ENCODE measurements at regions not wholly inside any gene's neighbourhood (a gene's known extent, or its start where the extent isn't known, plus 50 kb on each side); places are given as distances from the start of the nearest gene placed in this dataset.
"Not testable (repeated sequence)": the region's sequence is repeated elsewhere in the genome, so short reads cannot be mapped to it uniquely, and the experiment has no call there.

DNA sequence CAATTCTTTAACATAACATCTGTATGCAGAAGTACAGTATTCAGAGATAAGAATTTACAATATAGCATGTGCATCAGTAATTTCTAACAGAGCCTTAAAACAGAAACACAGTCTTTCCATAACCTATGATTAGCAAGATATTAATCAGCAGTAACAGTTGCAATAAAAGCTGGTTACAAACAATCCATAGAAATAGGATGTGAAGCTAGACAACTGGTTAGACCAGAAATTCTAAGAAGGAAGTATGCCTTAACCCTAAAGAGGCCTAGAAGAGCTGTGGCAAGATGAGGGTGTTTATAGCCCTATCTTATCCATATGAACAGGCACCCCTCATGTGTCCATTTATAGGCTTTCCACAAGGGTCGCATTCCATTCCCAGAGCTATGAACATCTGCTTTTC is 492.1 kb upstream of the CBLB start:
- DNase-seq: not testable (repeated sequence)

DNA sequence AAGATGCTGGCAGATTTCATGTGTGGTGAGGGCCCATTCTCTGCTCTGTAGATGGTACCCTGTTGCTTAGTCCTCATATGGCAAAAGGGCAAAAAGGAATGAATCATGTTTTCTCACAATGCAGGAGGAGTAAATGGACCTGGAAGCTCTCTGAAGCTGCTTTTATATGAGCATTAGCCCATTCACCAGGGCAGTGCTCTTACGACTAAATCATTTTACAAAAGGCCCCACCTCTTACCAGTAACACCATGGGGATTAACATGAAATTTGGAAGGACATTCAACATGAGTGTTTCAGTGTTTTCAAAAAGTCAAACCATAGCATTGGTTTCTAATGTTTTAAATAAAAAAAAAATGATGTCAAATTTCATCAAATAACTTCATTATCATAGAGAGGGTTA is 495.7 kb upstream of the CBLB start:
- DNase-seq: no peak

DNA sequence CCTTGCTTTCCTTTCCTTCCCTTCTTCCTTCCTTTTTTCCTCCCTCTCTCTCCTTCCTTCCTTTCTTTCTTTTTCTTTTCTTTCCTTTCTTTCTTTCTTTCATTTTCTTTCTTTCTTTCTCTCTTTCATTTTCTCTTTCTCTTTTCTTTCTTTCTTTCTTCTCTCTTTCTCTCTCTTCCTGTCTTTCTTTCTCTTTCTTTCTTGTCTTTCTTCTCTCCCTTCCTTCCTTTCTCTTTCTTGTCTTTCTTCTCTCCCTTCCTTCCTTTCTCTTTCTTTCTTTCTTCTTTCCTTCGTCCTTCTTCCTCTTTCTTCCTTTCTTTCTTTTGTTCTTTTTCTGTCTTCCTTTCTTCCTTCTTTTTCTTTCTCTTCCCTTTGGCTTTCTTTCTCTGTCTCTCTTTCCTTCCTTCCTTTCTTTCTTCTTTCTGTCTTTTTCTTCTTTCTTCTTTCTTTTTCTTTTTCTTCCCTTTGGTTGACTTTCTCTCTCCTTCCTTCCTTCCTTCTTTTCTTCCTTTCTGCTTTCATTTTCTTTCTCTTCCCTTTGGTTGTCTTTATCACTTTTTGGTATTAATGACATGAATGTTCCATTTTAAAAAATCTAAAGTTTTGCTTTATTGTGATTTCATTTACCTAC is 496.4 kb upstream of the CBLB start:
- no peak for DNase-seq

DNA sequence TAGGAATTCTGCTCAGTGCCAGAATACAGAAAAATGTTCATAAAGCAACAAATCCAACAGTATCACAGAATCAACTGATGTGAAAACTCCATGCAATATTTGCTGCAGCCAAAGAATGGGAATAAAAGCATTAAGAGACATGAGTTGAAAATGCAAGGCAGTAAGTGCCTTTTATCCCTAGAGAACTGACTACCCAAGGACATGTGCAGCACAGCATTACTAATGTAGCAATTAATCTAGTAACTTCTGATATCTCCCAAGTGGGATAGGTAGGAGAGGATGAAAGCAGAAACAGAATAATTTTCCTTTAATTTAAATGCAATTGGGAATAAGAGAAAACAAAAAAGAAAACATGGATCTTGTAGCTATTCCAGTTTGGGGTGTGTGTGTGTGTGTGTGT is 497.5 kb upstream of the CBLB start:
- no peak for DNase-seq

DNA sequence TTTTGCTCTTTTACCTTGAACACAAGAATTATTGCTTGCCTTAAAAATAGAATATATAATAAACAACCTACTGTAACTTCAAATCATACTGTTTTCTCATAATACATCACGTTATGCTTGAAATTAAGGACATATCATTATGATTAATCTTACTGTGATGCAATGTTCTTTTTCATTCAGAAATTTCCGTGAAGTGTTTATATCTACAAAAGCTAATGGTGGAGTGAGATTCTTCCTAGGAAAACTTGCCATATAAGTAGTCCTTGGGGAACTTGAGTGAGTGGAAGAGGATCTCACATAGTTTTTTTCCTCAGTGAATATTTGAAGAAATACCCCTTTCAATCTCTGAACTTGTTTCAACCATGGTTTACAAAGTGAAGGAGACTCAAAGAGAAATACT is 498.7 kb upstream of the CBLB start:
- DNase-seq: no peak

DNA sequence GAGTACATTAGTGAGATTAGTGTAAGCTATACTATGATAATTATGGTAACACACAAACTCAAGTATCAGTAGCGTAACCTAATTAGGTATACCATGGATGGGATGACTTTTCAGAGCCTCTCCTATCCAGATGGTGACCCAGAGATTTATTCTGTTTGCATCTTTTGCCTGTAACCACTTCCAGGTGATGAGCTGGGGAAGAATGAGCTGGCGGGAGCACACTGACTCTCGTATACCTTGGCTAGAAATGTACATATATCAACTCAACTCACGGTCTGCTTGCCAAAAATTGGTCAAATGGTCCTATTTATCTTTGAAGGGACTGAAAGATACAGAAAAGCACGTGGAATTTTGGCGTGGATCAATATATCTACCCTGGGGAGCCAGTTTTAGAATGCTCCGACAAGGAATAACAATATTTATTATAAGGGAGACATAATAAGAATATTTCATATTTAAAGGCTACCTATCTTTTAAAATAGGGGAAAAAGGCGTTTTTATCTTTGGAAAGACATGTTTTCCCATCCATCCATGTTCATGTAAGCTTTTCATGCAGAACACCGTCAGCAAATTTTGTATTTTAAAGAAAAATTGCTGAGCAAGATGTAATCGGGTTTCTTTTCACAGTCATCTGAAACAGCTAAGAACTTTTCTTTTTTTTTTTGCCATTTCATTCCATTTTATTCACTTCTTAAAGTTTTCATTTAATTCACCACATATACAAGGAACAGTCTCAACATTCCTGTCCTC is 502.6 kb upstream of the CBLB start:
- DNase-seq: no peak

DNA sequence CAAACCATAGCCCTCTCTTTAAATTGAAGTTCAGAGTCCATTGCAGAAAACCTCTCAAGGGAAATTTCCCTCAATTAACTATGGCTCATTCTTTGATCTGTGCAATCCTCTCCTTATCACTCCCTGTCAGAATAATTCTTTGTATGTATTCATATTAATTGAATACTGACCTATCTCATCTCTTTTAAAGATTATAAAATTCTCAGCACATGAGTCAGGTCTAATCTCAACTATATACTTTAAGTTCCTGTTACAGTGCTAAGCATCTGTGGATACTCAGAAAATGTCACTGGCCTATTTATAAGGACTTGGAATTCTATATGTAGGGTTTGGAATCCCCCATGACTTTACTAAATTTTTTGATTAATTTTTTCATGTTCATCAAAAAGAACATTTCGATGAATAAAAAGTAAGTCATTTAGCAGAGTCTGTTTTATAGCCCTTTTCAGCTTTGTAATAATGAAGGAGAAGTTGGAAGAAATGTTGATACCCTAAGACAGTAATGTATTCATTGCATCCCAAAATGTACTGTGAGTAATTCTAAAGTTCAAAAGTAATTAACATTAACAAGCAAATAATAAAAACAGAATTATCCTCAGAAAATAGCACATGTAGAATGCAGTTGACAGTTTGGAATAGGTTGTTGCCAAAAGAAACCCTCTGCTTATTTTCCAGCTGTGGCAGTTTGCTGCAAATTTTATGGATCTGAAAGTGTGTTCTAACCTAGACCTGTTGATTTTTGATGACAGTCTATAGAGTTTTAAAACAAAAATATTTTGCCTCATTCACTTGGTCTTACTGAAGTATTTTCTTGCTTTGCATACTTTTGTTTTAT is 503.4 kb upstream of the CBLB start:
- no peak for DNase-seq

DNA sequence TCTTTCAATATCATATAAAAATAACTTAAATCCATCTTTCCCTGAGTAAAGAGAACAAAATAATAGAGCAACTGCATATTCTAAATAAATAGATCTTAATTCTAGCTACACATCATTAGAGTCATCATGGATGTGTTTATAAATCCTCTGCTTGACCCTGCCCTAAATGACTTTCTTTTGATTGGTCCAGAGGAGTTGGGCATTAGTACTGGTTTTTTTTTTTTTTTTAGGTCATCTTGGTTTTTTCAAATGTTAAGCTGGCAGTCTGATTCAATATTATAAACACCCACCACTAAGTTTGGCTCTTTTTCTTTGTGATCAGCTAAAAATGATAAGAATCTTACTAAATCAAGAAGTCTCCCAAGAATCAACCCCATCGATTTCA is 504.0 kb upstream of the CBLB start:
- DNase-seq: no peak

DNA sequence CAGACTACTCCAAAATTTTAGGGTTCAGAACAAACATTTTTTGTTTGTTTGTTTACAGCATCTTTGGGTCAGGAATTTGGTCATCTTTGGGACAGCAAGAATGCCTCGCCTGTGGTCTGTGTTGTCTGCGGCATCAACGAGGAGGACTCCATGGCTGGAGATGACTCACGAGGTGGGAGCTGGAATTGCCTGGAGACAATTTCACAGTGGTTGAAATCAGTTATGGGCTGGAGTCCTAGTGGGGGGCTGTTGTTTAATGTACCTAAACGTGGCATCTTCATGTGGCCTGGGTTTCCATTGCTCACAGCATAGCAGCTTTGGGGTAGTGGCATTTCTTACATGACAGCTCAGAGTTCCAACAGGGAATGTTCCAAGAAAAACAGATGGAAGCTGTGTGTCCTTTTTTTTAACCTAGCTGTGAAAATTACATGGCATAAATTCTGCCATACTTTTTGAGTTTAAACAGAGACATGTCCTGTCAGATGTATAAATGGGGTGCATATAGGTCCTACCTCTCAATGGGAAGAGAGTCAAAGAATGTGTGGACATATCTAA is 507.3 kb upstream of the CBLB start:
- no peak for DNase-seq

DNA sequence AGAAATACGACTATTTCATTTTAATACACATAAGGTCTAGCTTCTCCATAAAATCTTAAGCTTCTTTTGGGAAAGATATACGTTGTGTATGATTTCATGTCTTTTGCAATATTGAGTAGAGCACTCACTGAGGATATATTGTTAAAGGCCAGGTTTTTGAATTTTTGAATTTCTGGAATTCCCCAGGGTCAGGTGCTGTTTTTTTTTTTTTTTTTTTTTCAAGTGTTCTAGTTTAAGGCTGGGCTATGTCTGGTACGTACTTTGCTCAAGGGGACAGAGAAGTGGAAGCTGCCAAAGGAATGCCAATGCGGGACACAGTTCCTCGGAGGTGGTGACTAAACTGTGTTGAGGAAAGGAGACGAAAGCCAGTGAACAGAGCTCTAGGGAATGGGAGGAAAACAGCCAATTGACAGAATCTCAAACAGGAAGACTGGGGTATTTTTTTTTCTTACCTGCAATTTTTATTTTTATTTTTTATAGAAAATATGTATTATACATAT is 510.5 kb upstream of the CBLB start:
- DNase-seq: no peak

DNA sequence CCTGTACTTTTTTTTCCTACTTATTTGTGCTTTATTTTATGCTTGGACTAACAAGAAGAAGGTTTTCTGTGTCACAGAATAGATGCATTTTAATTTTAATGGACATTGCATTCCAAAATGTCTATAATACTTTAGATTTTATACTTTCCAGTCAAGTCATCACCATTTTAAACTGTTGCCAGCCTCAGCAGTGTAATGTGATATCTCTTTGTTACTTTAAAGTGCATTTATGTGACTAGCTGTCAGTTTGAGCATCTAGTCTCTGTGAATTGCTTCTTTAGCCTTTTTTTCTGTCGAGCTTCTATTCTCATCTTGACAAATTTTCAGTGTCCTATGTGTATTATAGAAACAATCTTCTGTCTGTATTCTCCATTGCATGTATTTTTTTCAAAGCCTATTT is 511.4 kb upstream of the CBLB start:
- DNase-seq: no peak

DNA sequence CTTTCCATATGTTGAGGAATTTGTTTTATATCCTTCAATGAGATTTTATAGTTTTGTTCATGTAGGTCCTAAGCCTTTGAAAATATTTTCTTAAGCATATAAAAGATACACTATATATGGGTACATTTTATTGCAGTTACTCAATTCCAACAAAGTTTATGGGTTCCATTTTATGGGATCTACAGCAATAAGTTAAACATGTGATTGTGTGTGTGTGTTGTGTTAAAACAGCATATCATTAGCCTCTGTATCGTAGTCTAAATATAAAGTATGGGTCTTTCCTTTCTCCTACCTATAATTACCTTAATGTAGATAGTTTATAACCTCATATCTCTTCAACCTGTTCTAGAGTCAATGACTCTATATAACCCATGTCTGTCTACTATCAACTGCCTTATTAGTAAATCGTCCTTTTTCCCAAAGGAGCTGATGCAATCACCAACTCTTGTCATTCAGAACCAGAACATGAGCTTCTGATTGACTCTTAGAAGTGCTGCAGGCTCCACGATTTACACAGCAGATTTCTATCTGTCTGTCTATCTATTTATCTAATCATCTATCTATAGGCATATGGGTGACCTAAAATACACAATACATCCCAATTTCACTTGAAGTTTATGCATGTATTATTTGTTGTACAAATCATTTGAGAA is 512.6 kb upstream of the CBLB start:
- no peak for DNase-seq

DNA sequence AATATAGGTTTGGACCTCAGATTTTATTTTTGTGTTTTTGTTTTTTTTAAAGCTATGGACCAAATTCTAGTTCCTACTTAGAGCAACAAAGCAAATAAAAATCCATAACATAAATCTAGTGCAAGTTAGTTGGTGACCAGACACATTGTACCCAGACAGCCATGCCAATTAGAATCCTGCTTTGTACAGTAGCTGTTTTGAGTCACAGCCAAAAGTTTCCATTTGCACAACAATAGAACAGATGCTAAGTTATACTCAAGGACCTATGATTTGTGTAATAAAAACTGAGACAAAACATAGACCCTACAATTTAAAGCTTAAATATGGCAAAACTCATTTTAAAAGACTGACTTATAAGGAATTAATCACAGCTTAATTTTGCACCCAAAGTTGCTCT is 513.1 kb upstream of the CBLB start:
- no peak for DNase-seq

DNA sequence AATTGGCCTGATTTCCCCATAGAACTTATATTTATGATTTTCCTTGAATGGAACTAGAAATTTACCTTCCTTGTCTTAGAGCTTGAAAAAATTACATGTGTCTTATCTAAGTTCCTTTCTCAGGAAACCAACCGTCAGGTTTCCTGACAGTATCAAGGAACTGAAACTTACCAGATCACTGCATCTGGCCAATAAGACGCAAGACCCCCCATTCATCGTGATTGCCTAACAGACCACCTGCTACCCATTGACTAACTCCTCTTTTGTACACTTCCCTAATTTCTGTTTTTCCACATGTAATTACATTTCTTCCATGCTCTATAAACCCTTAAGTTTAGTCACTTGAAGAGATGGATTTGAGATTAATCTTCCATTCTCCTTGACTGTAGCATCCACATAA is 517.2 kb upstream of the CBLB start:
- DNase-seq: peak in 1 of 2 donors; percentile 13

DNA sequence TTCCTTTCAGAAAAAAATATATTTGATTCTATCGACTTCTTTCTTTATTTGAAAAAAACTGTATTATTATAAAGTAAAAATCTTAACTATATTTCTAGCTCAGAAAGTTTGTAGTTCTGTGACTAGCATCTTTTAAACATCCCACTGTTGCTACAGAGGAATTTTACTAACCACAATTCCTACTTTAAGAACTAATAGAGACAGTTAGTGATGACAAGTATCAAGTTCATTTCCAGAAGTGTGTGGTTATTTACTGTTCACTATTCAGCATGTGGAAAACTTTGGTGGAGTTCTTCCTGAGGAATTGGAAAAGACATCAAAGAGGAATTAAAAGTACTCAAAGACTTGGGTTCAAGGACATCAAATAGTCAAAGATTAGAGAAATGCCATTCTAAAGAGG is 524.1 kb upstream of the CBLB start:
- no peak for DNase-seq

DNA sequence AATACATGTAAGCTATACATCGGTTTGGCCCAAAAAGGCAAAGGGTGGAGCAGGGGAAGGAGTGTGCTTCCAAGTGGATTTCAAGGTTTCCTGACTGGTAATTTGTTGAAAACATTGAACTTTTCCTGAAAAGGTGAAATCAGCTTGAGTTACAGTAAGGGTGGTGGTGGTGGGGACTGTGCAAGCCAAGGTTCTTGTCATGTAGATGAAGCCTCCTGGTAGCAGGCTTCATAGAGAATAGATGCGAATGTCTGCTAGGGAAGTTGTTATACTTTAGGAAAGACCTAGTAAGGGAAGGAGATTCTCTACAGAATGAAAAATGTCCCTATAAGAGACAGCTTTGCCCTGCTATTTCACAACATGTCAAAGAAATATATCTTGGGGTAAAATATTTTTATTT is 528.2 kb upstream of the CBLB start:
- DNase-seq: no peak

DNA sequence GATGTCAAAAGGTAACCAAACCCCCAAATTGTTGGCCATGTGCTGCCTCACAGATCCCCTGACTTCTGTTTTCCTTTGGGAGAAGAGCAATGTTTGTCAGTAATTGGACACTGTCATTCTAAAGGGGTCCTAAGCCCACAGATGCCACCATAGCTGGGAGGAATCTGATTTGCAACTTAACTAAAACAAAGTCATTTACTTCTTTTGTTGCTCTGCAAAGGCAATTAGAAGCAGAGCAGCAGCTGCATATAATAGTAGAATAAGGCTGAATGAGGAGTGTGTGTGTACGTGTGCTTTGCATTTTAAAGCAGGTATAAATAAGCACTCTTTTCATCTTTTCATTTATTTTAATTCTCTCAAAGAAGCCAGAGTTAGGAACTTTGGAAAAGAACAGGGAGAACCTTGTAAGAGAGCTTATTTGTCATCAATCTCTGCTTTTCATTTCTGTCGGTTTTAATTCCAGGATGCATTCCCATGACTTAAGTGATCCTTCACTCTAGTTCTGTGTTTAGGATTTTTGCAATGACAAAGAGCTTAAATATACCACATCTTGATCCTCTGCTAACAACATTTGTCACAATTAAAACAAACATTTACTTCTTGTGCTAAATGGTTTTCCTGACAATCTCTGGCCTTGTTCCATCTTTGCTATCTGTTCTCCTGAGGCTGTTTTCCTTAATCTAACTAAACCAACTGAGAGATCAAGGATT is 530.2 kb upstream of the CBLB start:
- DNase-seq: no peak

DNA sequence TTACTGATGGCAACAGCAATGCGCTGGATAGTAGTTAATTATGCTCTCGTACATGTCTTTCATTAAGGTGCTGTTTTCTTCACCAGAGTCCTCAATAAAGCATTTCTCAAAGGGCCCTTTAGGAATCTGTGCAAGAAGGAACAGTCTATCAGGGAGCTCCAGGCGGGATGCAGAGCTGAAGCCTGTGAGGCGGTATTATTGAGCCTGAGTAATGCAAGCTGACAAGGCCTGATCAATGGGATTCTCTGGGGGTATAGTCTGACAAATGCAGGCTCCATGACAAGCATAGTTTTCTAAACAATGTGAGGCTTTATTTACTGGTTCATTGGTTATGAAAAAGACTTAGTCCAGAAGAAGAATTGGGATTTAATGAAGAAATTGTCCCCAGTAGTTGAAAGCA is 530.9 kb upstream of the CBLB start:
- DNase-seq: no peak

DNA sequence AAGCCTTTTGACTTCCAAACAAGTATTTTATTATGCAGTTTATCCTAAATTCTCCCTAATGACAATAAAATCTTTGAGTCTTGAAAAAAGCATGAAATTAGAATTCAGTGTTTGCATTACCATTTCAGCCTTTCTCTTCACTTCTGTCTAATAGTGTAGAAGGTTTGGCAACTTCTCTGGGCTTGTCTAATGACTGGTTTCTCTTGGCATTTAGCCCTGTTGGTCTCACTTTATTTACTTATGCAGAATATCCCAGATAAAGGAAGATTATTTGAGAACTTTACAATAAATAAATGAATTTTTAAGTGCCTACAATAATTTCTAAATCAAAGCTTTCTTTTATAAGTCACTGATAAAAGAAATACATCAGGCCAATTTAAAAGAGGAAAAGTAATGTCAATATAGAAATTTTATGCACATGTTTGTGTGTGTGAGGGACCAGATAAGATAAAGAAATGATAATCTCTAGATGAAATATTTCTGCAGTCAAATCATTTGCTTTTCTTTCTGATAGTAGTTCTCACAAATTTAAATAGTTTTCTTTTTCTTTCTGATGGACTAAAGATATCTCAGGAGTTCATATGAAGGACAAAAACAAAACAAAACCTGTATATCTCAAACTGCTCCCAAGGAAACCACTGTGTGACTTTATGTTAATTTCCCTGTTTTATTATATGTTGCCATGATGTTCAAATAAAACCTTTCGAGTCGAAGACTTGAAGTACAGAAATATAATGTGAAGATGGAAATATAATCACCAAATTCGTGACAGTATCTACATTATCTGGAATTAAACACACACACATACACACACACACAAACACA is 533.1 kb upstream of the CBLB start:
- DNase-seq: no peak

DNA sequence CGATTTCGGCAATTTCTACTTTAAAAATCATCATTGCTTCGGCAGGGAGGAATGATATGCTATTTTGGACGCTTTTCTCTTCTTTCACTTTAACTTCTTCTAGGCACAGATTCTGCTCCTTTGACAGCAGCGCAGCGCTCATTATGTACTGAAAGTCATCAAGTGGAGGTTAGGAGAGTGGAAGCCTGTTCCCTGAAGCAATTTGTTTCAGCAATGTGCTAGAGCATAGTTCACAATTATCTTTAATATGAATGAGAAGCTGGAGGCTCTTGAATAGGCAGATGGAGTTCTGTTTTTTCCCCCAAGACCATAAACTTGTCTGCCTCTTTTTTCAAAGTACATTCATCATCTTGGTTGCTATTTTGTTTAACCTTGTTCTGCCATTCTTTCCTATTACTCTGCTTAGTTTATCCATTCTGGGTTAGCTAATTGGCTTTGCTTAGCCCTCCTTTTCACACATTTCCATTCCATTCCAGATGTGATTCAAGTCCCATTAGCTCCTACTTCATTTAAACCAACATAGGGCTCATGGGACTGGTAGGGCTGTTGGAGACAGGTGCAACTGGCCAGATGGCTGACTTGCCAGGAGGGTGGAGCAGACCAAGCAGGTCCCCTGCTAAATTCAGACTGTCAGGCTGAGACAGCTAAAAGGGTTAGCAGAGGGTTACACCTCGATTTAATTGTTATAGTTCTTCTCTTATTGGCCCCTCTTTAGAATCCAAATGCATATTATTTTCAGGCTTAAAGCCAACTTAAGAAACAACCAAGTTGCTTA is 534.7 kb upstream of the CBLB start:
- no peak for DNase-seq
